GM10266 (cell line): ENCODE measurements at regions not wholly inside any gene's neighbourhood (a gene's known extent, or its start where the extent isn't known, plus 50 kb on each side); places are given as distances from the start of the nearest gene placed in this dataset.

ENCODE experiments used
- DNase-seq: peaks from one replicate; pipeline ENCODE4 v3.0.0; 2012; ENCODE audit errors: extremely low spot score
- CTCF ChIP-seq: IDR thresholded peaks from 2 replicates; pipeline ENCODE4 v1.5.1; 2012; ENCODE audit warnings: mild to moderate bottlenecking, low read depth; ENCODE audit not compliant: control insufficient read depth, insufficient read depth; ENCODE audit errors: missing control alignments

- no peak for DNase-seq
- no peak for TF ChIP-seq CTCF
Measured at GRCh38 chr12:25058012-25058411, 109.1 kb upstream of the BCAT1 start.

GRCh38 chr12:25056486-25057130, 107.7 kb upstream of the BCAT1 start:
- TF ChIP-seq CTCF = no peak
- no peak for DNase-seq

GRCh38 chr12:25056011-25056410, 107.1 kb upstream of the BCAT1 start:
- no peak for TF ChIP-seq CTCF
- DNase-seq = no peak

- TF ChIP-seq CTCF = no peak
- DNase-seq = no peak
Measured at GRCh38 chr12:25054783-25055144, 105.9 kb upstream of the BCAT1 start.

DNA sequence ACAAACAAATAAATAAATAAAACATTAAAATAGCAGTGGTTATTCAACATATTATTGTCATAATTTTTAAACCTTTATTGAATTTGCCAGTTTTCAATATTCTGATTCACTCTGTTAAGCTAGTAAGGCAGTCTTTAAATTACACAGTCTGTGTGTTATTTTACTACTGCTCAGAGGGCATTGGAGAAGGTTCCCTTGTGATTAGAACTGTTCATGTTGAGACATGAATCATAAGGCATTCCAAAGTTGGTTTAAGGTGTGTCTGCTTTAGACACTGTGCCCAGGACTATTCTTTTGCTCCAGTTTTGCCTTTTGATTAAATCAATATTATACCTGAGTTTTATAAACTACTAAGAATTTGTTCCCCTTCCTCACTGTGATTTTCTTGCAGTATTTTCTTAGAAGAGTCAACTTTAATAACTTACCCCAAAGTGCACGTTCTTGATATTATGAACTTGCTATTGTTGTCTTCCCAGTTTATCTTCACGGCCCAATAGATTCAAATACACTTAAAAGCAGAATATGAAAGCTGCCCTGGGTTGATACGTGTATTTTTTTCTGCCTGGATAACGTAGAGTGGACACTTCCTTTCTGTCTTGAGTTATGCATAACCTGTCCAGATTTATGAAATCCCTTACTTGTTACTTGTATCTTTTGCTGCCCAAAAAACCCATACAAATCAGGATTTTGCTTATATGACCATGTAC, 105.3 kb upstream of the BCAT1 start:
- no peak for DNase-seq
- TF ChIP-seq CTCF = no peak

DNA sequence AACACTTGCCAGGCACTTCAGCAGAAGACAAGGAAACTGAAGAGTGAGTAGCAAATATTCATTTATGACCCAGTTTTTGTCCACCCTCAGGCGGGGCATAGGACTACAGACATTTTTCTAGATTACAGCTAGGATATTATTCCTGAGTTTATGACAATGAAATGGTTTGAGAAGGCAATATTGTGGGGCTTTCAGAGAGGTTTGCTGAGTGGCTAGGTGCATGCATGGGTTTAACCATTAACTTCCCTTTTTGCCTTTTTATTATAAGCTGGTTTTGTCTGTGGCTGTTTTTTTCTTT, 104.0 kb upstream of the BCAT1 start:
- no peak for TF ChIP-seq CTCF
- no peak for DNase-seq

GRCh38 chr12:25052196-25052913, 103.5 kb upstream of the BCAT1 start:
- peak; percentile 51 for DNase-seq

More at GRCh38 chr12:25052196-25052913, 103.5 kb upstream of the BCAT1 start:
- no peak for TF ChIP-seq CTCF
